ENCODE measurements at regions not wholly inside any gene's neighbourhood (a gene's known extent, or its start where the extent isn't known, plus 50 kb on each side); places are given as distances from the start of the nearest gene placed in this dataset.

DNA sequence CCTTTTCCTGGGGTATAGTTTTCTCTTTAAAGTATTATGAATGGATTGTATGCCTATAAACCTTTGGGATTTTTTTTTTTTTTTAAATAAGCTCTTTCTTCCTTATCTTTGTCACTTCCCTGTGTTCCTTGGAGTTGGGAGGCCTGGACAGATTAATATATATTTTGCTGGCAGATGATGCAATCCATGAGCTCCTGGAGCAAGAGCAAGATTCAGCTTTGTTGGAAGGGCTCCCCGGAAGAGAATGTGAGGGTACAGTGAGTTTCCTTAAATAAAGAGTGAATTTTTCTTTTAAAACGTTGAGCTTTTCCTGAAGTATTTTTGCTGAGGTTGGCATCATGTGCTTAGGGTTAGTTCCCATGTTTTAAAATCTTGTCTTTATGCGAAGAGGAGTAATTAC lies 98.7 kb upstream of the SLC28A3 start:
- CTCF ChIA-PET, result no interaction called here
- no peak for DNase-seq (ENCODE audit: extremely low spot score)
- TF ChIP-seq, protein P1, sequence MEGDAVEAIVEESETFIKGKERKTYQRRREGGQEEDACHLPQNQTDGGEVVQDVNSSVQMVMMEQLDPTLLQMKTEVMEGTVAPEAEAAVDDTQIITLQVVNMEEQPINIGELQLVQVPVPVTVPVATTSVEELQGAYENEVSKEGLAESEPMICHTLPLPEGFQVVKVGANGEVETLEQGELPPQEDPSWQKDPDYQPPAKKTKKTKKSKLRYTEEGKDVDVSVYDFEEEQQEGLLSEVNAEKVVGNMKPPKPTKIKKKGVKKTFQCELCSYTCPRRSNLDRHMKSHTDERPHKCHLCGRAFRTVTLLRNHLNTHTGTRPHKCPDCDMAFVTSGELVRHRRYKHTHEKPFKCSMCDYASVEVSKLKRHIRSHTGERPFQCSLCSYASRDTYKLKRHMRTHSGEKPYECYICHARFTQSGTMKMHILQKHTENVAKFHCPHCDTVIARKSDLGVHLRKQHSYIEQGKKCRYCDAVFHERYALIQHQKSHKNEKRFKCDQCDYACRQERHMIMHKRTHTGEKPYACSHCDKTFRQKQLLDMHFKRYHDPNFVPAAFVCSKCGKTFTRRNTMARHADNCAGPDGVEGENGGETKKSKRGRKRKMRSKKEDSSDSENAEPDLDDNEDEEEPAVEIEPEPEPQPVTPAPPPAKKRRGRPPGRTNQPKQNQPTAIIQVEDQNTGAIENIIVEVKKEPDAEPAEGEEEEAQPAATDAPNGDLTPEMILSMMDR (IDR thresholded peaks at IDR 0.05; ENCODE audit: control extremely low read depth, extremely low read depth, low read depth, missing control alignments), result no peak
- POLR2A ChIA-PET, result no interaction called here

DNA sequence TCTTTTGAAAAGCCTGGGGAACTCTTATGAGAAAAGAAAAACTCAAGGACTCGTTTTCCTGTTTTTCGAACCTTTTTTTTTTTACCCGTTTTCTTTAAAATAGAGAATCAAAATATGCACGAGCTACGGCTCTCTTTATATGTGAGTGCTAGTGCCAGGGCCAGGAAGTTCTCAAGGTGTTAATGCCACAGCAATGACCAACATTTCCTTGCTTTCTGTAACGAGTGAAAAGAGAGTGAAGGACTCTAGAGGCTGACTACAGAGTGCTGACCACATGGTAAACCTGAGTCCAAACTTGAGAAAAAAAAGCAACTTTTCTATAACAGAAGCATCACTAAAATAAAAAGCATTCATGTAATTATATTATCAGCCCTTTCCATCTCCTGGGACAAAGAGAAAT lies 102.2 kb upstream of the SLC28A3 start:
- TF ChIP-seq, protein P1 (IDR thresholded peaks at IDR 0.05; ENCODE audit: control extremely low read depth, extremely low read depth, low read depth, missing control alignments), result no peak
- no peak for DNase-seq (ENCODE audit: extremely low spot score)
- POLR2A ChIA-PET, result no interaction called here
- CTCF ChIA-PET, result no interaction called here

DNA sequence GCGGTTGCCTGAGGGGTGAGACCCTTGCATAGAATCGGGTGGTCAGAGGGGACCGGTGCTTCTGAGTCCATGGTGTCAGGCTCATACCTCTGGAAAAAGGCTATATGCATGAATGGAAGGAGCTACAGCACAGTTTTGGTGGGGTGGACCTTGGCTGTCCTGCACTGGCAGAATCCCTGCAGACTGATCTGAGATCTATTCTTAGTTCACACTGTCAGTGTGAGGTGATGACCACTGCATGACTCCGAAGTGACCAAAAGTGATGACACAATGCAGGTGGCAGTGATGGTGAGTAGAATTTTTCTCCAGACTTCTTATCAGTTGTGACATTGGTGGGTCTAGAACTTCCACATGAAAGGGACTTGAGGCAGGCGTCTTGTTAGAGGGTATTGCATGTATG lies 105.2 kb upstream of the SLC28A3 start:
- ChIA-PET POLR2A (no interaction called here), CTCF (no interaction called here)
- DNase-seq (ENCODE audit: extremely low spot score), result no peak
- TF ChIP-seq, protein P1 (IDR thresholded peaks at IDR 0.05; ENCODE audit: control extremely low read depth, extremely low read depth, low read depth, missing control alignments), result no peak

DNA sequence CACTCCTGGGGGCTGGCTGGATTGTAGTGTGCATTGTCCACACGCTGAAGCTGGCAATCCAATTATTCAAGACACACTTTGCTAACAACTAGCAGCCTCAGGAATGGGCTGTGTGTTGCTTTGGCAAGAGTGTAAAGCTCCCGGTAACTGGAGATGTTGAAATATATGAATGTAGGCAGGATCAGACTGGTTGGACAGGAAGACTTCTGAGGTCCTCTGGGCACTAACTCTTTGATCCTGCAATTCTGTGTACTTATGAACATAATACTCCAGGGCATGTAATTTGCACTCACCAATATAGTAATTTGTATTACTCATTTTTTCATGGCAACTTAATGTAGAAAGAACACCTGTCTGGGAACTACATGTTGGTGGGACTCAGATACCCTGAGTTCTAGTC lies 106.7 kb upstream of the SLC28A3 start:
- ChIA-PET POLR2A (no interaction called here), CTCF (no interaction called here)
- DNase-seq (ENCODE audit: extremely low spot score), result no peak
- TF ChIP-seq, protein P1 (IDR thresholded peaks at IDR 0.05; ENCODE audit: control extremely low read depth, extremely low read depth, low read depth, missing control alignments), result no peak

DNA sequence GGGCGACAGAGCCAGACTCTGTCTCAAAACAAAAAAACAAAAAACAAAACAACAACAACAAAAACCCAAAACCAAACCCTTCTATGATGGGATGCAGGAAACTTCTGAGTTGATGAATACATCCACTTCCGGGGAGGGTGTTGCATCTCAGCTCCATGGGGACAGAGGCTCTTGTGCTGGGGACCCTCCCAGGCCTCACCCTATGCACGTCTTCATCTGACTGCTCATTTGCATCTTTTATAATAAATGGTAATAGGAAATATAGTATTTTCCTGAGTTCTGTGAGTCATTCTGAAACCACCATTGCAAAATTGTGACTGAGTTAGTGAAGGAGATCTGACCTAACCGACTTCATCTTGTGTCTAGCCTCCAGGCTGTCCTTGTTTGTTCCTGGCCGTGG lies 109.5 kb upstream of the SLC28A3 start:
- POLR2A ChIA-PET, result no interaction called here
- CTCF ChIA-PET, result no interaction called here
- DNase-seq (ENCODE audit: extremely low spot score), result no peak
- TF ChIP-seq, protein P1 (IDR thresholded peaks at IDR 0.05; ENCODE audit: control extremely low read depth, extremely low read depth, low read depth, missing control alignments), result no peak

DNA sequence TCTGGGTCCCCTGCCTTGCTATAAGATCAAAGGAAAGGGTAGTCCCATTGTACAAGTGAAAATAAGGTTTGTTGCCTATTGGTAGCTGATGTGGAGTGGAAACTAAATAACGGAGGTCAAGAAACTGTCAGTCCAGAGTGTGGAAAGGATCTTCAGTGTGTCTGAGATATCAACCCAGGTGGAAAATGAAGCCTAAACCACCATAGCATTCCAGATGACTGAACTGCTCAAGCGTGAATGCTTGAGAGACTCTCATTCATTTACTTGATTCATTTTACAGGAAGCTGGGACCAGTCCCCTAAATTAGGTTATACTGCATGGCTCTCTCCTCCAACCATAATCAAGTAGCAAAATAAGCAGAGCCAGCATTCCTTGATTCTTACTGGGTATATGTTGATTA lies 116.0 kb upstream of the SLC28A3 start:
- POLR2A ChIA-PET, result no interaction called here
- no peak for DNase-seq (ENCODE audit: extremely low spot score)
- TF ChIP-seq, protein P1 (IDR thresholded peaks at IDR 0.05; ENCODE audit: control extremely low read depth, extremely low read depth, low read depth, missing control alignments), result no peak
- CTCF ChIA-PET, result no interaction called here

DNA sequence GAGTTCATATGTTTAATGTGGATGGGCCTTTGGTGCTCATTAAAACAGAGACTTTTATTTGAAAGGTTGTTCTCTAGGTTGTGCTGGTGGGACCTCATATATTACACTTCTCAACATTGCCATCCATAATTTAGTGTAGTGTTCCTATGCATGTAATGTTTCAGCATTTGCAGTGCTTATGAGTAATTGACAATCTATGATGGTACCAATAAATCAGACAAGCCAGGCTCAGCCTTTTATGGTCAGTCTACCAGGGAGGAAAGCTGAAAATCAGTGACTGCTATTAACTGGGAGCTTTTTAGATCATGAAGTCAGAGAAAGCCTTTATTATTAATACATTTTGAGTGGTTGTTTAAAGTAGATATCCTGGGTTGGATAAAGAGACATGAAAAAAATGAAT lies 120.1 kb upstream of the SLC28A3 start:
- CTCF ChIA-PET, result no interaction called here
- DNase-seq (ENCODE audit: extremely low spot score), result no peak
- TF ChIP-seq, protein P1 (IDR thresholded peaks at IDR 0.05; ENCODE audit: control extremely low read depth, extremely low read depth, low read depth, missing control alignments), result no peak
- POLR2A ChIA-PET, result no interaction called here

Data from GM10248 (cell line).